Brain microvascular endothelial cell (primary cell): ENCODE measurements at regions not wholly inside any gene's neighbourhood (a gene's known extent, or its start where the extent isn't known, plus 50 kb on each side); places are given as distances from the start of the nearest gene placed in this dataset.
"Not testable (repeated sequence)": the region's sequence is repeated elsewhere in the genome, so short reads cannot be mapped to it uniquely, and the experiment has no call there.

Experiments used
- DNase-seq: peaks from one replicate; pipeline ENCODE4 v3.0.0-alpha.2; 2020
- H3K27ac ChIP-seq: fragments of 250-450 bp; sonication (Bioruptor Pico); 2 replicates; pipeline ENCODE4 v1.5.1; 2020; ENCODE audit warnings: mild to moderate bottlenecking, moderate library complexity
- H3K27me3 ChIP-seq: fragments of 250-450 bp; sonication (Bioruptor Pico); replicated peaks from 2 replicates; pipeline ENCODE4 v1.5.1; 2020; ENCODE audit warnings: mild to moderate bottlenecking
- H3K36me3 ChIP-seq: fragments of 250-450 bp; sonication (Bioruptor Pico); replicated peaks from 2 replicates; pipeline ENCODE4 v1.5.1; 2020; ENCODE audit warnings: mild to moderate bottlenecking
- H3K4me3 ChIP-seq: 2 replicates; pipeline ENCODE4 v1.5.1; 2011; ENCODE audit warnings: low read depth, mild to moderate bottlenecking, control low read depth, low read length, moderate library complexity
- in situ Hi-C: cut with HindIII; loops from 2 replicates; pipeline ENCODE4 v1.10.0; 2017; ENCODE audit warnings: low sequenced_read_pairs, low pct_ligation_motif_present
- TF ChIP-seq, protein P1 (sequence below): IDR thresholded peaks from 2 replicates; pipeline ENCODE4 v1.5.1; 2011; ENCODE audit warnings: low read depth, mild to moderate bottlenecking, moderate library complexity, low read length, control low read depth, inconsistent platforms; ENCODE audit errors: missing control alignments

DNA sequence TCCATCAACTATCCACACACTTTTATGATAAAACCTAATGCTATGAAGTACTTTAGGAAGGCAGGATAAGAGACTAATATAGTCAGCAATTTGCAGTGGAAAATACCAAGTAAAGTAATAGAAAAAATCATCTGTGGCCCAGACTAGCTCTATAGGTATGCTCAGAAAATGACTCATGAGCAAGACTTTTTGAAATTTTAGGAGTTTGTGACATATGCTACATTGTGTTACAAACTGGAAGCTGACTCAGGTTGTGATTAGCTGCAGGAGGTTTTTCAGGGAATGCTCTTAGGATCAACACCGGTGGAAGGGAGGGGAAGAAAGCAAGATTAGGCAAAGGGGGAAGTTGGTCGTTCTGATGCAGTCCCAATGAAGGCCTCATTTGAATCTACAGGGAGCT, 56.1 kb downstream of the FEZF1 start:
- H3K27ac ChIP-seq: no peak overlapping the region
- H3K4me3 ChIP-seq: no peak overlapping the region
- DNase-seq: no peak
- no peaks in the 10 kb centered on the region for H3K36me3 ChIP-seq
- no peaks in the 10 kb centered on the region for H3K27me3 ChIP-seq
- in situ Hi-C loops: no loop called here
- TF ChIP-seq, protein P1, sequence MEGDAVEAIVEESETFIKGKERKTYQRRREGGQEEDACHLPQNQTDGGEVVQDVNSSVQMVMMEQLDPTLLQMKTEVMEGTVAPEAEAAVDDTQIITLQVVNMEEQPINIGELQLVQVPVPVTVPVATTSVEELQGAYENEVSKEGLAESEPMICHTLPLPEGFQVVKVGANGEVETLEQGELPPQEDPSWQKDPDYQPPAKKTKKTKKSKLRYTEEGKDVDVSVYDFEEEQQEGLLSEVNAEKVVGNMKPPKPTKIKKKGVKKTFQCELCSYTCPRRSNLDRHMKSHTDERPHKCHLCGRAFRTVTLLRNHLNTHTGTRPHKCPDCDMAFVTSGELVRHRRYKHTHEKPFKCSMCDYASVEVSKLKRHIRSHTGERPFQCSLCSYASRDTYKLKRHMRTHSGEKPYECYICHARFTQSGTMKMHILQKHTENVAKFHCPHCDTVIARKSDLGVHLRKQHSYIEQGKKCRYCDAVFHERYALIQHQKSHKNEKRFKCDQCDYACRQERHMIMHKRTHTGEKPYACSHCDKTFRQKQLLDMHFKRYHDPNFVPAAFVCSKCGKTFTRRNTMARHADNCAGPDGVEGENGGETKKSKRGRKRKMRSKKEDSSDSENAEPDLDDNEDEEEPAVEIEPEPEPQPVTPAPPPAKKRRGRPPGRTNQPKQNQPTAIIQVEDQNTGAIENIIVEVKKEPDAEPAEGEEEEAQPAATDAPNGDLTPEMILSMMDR: no peak

DNA sequence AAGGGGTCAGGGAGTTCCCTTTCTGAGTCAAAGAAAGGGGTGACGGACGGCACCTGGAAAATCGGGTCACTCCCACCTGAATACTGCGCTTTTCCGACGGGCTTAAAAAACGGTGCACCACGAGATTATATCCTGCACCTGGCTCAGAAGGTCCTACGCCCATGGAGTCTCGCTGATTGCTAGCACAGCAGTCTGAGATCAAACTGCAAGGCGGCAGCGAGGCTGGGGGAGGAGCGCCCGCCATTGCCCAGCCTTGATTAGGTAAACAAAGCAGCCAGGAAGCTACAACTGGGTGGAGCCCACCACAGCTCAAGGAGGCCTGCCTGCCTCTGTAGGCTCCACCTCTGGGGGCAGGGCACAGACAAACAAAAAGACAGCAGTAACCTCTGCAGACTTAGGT, 65.8 kb downstream of the FEZF1 start:
- DNase-seq, H3K27ac ChIP-seq, H3K36me3 ChIP-seq, H3K27me3 ChIP-seq, in situ Hi-C loops, H3K4me3 ChIP-seq: not testable (repeated sequence)

DNA sequence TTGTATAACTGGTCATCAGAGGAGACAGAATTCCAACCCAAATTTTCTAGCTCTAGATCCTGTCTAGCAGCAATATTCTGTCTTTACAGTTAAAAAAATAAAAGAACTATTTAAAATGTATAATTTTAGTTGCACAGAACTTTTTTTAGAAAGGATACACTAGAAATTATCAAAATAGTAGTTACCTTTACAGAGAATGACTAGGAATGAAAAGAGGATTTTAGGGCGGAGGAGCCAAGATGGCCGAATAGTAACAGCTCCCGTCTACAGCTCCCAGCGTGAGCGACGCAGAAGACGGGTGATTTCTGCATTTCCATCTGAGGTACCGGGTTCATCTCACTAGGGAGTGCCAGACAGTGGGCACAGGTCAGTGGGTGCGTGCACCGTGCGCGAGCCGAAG, 66.3 kb downstream of the FEZF1 start:
- DNase-seq, H3K27me3 ChIP-seq, H3K4me3 ChIP-seq, H3K36me3 ChIP-seq, H3K27ac ChIP-seq, in situ Hi-C loops: not testable (repeated sequence)

DNA sequence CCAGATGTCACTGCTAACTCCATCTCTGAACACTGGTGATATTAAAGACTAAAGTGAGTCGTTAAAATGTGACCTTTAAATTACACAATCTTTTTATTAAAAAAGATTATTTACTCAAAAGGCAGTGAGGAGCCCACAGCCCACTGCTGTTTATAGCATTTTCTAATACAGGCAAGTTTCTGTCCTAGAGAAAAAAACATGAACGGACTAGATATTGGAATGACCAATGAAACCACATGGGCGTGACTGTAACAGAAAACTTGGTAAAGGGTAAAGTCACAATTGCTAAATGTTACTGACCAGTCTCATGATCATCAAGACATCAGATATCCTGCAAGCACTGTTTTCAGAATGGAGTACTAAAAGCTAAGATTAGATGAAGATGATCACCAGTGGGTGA, 78.7 kb downstream of the FEZF1 start:
- DNase-seq: no peak
- Histone ChIP-seq H3K27me3 (no peaks in the 10 kb centered on the region), H3K36me3 (no peaks in the 10 kb centered on the region), H3K4me3 (no peak overlapping the region), H3K27ac (no peak overlapping the region)
- TF ChIP-seq, protein P1: no peak
- in situ Hi-C loops: no loop called here

DNA sequence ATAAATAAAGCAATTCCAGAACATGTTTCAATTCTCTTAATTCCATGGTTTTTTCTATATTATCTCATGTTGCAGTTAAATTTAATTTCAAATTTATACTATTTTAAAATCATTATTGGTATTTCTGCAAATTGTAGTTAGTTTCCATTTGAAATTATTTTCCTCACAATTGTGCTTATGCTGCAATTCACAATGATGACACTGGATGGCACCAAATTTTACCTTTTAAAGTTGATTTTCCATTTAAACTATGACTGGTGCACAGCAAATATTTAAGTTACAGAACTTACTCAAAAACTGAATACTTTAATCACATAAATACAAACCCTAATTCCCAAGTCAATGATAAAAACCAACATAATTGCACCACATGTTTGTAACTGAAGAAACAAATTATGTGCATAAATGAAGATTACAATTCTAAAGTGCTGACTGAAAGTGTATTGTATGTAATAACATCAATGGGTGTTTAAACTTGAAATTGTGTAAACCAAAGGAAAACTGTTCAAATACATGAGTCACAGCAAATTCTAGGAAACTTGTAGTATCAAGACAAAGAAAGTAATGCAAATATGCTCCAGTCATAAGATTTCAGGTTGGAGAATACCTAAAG, 75.3 kb upstream of the AASS start:
- Histone ChIP-seq H3K36me3 (no peaks in the 10 kb centered on the region), H3K4me3 (no peak overlapping the region), H3K27me3 (no peaks in the 10 kb centered on the region), H3K27ac (no peak overlapping the region)
- TF ChIP-seq, protein P1: peak; percentile 49
- DNase-seq: peak; percentile 10
- in situ Hi-C loops: no loop called here

DNA sequence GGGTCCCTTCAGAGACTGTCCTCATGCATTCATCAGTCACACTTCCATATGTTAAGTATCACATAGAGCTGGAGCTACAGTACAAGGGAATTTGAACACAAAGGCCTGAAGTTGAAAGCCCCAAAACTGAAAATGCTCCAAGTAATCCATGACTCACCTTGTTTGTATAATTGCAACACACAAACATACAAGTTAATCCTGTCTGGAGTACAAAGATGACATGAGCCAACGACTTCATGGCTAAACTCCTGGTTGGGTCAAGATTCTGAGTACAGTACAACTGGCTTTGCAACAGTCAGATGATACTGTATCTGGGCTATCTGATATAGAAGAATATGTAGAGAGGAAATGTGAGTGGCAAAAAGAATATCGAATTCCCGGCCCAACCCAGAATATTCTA, 73.1 kb upstream of the AASS start:
- in situ Hi-C loops: no loop called here
- H3K27ac ChIP-seq: no peak overlapping the region
- no peak for DNase-seq
- TF ChIP-seq, protein P1: no peak
- no peaks in the 10 kb centered on the region for H3K27me3 ChIP-seq
- H3K4me3 ChIP-seq: no peak overlapping the region
- H3K36me3 ChIP-seq: no peaks in the 10 kb centered on the region

DNA sequence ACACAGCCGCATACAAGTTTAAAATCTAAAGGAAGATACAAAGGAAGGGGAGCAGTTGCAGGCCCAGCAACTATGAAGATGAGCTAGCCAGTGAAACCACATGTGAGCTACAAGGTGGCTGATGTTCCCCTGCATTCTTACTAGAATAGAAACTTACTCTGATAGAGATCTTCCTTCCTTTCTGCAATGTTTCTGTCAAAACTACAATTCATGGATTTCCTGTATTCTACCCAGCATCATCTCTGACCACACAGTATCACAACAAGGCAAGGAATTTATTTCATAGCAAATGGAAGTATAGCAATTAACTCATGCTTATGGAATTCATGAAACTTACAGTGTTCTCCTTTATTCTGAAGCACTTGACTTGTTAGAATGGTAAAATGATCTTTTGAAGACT, 68.7 kb upstream of the AASS start:
- TF ChIP-seq, protein P1: no peak
- no peak for DNase-seq
- in situ Hi-C loops: no loop called here
- no peak overlapping the region for H3K27ac ChIP-seq
- H3K4me3 ChIP-seq: no peak overlapping the region
- no peaks in the 10 kb centered on the region for H3K36me3 ChIP-seq
- no peaks in the 10 kb centered on the region for H3K27me3 ChIP-seq
